ENCODE measurements at regions not wholly inside any gene's neighbourhood (a gene's known extent, or its start where the extent isn't known, plus 50 kb on each side); places are given as distances from the start of the nearest gene placed in this dataset.

- 89% methylated on average over 4 of the region's 6 CpGs; no CpG with 5 or more reads in 1 of the 2 experiments for WGBS, 2 experiments (ENCODE audit: extremely low coverage in 2 of 2, insufficient read length in 1 of 2)
- no peak overlapping the region for H3K18ac ChIP-seq (ENCODE audit: low read depth, low read length)
- H2AFZ ChIP-seq (replicated peaks; ENCODE audit: low read length, poor library complexity), result peak overlapping the region; percentile 21
- H3K4me1 ChIP-seq (ENCODE audit: control insufficient read depth, insufficient read depth, low read length), result no peaks in the 10 kb centered on the region
- H2BK20ac ChIP-seq (ENCODE audit: low read depth, low read length), result no peak overlapping the region
- H2AK9ac ChIP-seq (replicated peaks; ENCODE audit: low read depth, low read length, poor library complexity), result no peak overlapping the region
- ATAC-seq (ENCODE audit: low read depth), result no peak
- H2BK15ac ChIP-seq (ENCODE audit: low read depth, low read length), result no peak overlapping the region
- no peak overlapping the region for H3K9ac ChIP-seq (ENCODE audit: low read depth, low read length)
- H4K5ac ChIP-seq (ENCODE audit: low read depth, low read length), result no peak overlapping the region
- ChIA-PET POLR2A (ENCODE audit: unreplicated experiment) (no interaction called here), CTCF (no interaction called here)
- H2BK120ac ChIP-seq (ENCODE audit: low read depth, low read length), result no peak overlapping the region
- no peak overlapping the region for H3K4ac ChIP-seq (ENCODE audit: low read depth, low read length)
- no peak overlapping the region for H2AK5ac ChIP-seq (ENCODE audit: low read depth, low read length)
- H3K27me3 ChIP-seq (ENCODE audit: control insufficient read depth, insufficient read depth, low read length), result no peaks in the 10 kb centered on the region
- TF ChIP-seq FOS (IDR thresholded peaks at IDR 0.05; ENCODE audit: low read depth, low read length), result no peak
- no peak for TF ChIP-seq RAD21 (IDR thresholded peaks at IDR 0.05; ENCODE audit: low read length)
- TF ChIP-seq USF2 (IDR thresholded peaks at IDR 0.05; ENCODE audit: low read depth, low read length), result no peak
- no peak for TF ChIP-seq MAZ (IDR thresholded peaks at IDR 0.05; ENCODE audit: borderline replicate concordance, low read depth, low read length)
- no peak for TF ChIP-seq NFE2L2 (IDR thresholded peaks at IDR 0.05; ENCODE audit: low read depth, low read length)
- no peak for TF ChIP-seq CEBPB (IDR thresholded peaks at IDR 0.05; ENCODE audit: low read depth, low read length)
- TF ChIP-seq SMC3 (IDR thresholded peaks at IDR 0.05; ENCODE audit: low read depth, low read length), result no peak
- no peak for TF ChIP-seq MAFK (IDR thresholded peaks at IDR 0.05; ENCODE audit: low read depth, low read length)
- no peak for TF ChIP-seq BHLHE40 (IDR thresholded peaks at IDR 0.05; ENCODE audit: low read depth, low read length)
- no peak for TF ChIP-seq POLR2A (IDR thresholded peaks at IDR 0.05; ENCODE audit: low read depth, low read length)
- no peak for TF ChIP-seq RFX5 (IDR thresholded peaks at IDR 0.05; ENCODE audit: low read depth, low read length)
- no peak for TF ChIP-seq MXI1 (IDR thresholded peaks at IDR 0.05; ENCODE audit: borderline replicate concordance, low read depth, low read length)
- no peak for TF ChIP-seq ELK1 (IDR thresholded peaks at IDR 0.05; ENCODE audit: borderline replicate concordance, low read depth, low read length)
- no peak for TF ChIP-seq CTCF (conservative IDR thresholded peaks at IDR 0.05; ENCODE audit: low read depth, low read length)
- TF ChIP-seq CHD1 (IDR thresholded peaks at IDR 0.05; ENCODE audit: low read depth, low read length), result no peak
- TF ChIP-seq RCOR1 (IDR thresholded peaks at IDR 0.05; ENCODE audit: insufficient replicate concordance, low read length), result no peak
- dilution Hi-C loops (cut with HindIII; ENCODE audit: low sequenced_read_pairs, unreplicated experiment), result no loop called here
- DNase-seq, result no peak
- no peak overlapping the region for H3K27ac ChIP-seq (ENCODE audit: insufficient read depth, low read length)
- no peaks in the 10 kb centered on the region for H3K79me1 ChIP-seq (ENCODE audit: low read depth in 1 of 2, low read length in 2 of 2)
- peaks cover 3% of the 10 kb centered on the region; the same call in 1 of the 2 replicates for H3K9me1 ChIP-seq (ENCODE audit: insufficient read depth, low read length)
- H4K91ac ChIP-seq (ENCODE audit: insufficient read depth, low read depth, low read length), result no peak overlapping the region
- BruUV-seq (replicated peaks), result no TSS peak
- H3K4me3 ChIP-seq (ENCODE audit: insufficient read depth, low read depth, low read length), result no peak overlapping the region
- H3K56ac ChIP-seq (ENCODE audit: extremely low read depth, insufficient read depth, low read length), result no peak overlapping the region
- H3K36me3 ChIP-seq (ENCODE audit: control insufficient read depth, insufficient read depth, low read length), result no peaks in the 10 kb centered on the region
- H3K23ac ChIP-seq (ENCODE audit: low read depth, low read length), result no peak overlapping the region
- H4K20me1 ChIP-seq (ENCODE audit: insufficient read depth, low read length), result no peaks in the 10 kb centered on the region
- no peaks in the 10 kb centered on the region for H3K9me3 ChIP-seq (ENCODE audit: control insufficient read depth, insufficient read depth, low read length)
- H4K8ac ChIP-seq (ENCODE audit: low read depth in 2 of 2, low read length in 2 of 2), result no peak overlapping the region
- no peak overlapping the region for H3K4me2 ChIP-seq (ENCODE audit: low read depth, low read length)
- intact Hi-C loops (cut with micrococcal nuclease), result no loop called here
- H3K14ac ChIP-seq (replicated peaks; ENCODE audit: low read depth, low read length), result no peak overlapping the region
- no peak overlapping the region for H2BK5ac ChIP-seq (ENCODE audit: low read depth, low read length, poor library complexity, severe bottlenecking)
- in situ Hi-C loops (cut with MboI; ENCODE audit: low sequenced_read_pairs), result no loop called here
Measured at GRCh38 chr13:65783383-65783782, 1446.8 kb downstream of the PCDH9 start.
